ENCODE measurements at regions not wholly inside any gene's neighbourhood (a gene's known extent, or its start where the extent isn't known, plus 50 kb on each side); places are given as distances from the start of the nearest gene placed in this dataset.
"Not testable (repeated sequence)": the region's sequence is repeated elsewhere in the genome, so short reads cannot be mapped to it uniquely, and the experiment has no call there.

DNA sequence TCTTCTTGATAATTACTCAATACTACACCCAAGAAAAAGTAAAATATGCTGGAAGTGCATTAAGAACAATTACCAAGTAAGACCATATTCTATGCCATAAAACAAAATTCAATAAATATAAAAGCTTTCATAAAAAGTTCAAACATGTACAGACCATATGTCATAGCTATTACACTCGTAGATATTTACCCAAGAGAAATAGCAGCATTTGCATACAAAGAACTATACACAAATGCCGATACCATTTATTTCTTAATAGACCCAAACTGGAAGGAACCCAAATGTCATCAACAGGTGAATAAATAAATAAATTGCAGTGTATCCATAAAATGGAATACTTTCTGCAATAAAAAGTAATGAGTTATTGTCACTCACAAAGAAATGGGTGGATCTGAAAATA is 78.3 kb upstream of the SLC16A7 start:
- no peak for DNase-seq

DNA sequence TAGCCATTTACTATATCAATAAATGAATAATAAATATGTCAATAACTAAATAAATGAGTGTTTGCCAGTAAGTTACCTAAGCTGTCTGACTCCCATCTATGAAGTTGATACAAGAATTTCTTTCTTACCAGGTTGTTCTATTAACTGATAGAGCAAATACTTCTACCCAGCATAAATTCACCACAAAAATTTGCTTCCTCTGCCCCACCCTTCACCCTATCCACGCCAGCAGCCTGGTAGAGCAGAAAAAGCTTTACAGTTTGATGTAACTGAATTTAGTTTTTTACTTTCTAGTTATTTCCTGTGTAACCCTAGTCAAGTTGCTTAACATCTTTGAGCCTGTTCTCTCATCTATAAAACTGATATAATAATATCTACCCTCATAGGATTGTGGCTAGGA is 94.9 kb upstream of the SLC16A7 start:
- no peak for DNase-seq

DNA sequence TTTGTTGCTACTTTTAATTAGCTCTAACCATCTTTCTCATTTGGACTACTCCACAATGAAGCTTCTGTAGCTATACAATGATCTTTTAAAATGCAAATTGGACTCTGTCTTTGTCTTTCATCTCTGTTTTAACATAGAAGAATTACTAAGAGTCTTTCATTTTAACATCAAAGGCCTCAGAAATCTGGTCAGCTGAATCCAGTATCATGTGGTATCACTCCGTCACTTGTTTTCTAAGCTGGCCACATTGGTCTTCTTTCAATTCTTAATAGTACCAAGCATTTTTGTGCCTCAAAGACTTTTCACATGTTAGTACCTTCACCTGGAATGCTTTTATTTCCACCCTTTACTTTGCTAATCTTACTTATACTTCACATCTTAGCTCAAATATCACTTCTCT is 95.5 kb upstream of the SLC16A7 start:
- DNase-seq = no peak

DNA sequence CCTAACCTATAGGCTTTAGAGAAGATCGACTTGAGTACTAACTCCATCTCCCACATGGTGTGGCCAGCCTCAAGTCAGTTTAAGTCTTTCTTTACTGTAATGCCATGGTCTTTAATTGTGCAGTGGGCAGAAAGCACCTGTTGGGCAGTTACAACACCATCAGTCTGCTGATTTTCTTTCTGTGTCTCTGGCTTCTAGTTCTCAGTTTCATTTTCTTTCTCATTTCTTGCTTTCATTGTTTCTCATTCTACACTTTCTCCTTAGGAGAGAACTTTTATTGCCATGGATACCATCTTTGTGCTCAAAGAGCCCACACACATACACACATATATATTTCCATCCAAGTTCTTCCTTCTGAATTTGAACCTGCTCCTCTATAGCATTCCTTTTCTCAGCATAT is 96.1 kb upstream of the SLC16A7 start:
- DNase-seq = no peak

DNA sequence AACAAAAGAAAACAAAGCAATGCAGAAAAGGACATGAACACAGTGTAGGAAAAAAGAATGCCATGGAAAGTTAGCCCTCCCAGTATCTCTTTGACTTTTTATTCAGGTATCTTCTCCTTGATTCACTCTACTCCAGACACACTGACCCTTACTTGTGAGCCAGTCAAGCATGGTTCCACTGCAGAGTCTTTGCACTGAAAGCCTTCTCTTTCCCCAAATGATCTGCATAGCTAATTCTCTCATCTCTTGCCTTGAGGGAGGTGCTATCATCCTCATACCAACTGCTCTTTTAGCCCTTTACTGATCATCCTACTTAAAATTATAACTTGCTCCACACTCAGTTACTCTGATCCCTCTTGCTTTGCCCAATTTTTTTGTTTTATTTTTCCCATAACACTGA is 101.2 kb upstream of the SLC16A7 start:
- no peak for DNase-seq

DNA sequence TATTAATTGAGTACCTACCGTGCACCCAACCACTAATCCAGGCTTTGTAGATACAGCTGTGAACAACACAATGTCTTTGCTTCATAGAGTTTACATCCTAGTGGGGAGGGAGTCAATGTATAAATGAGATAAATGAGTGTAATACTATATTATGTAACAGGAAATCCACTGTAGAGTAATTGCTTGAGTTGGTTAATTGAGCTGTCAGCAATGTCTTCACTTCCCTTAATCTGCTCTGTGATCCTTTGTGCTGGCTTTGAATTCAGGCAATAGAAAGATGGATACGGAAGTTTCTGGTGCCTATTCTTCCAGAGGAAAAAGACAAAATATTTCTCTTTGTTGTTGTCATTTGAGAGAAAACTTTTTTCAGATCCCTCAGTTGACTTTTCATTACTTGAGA is 104.0 kb upstream of the SLC16A7 start:
- no peak for DNase-seq

DNA sequence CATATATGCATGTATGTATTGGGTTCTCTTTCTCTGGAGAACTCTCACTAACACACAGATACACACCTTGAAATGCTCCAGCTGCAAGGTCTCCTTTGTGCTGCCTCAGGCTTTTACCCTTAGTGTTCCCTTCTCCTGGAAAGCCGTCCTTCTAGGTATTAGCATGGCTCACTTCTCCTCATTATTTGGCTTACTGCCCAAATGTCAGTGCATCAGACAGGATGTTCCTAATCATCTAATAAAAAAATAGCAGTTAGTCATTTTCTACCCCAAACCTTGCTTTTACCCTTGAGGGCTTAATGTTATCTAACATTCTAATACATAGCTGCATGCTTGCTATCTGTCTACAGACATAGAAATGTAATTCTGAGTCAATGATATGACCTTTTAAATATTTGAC is 109.0 kb upstream of the SLC16A7 start:
- DNase-seq = no peak

DNA sequence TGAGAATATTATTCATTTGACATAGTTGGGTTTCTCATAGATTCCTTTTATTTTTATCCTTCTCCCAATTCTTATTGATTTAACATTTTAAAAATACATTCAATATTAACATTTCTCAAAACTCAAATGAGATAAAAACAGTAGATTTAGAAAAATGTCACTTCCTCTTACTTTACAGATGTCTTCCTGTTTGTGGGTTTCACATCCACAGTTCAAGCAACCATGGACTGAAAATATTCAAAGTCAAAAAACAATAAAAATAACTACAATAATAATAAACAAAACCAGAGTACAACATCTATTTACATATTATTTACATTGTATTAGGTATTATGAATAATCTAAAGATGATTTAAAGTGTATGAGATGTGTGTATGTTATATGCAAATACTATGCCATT is 111.3 kb upstream of the SLC16A7 start:
- DNase-seq = no peak

DNA sequence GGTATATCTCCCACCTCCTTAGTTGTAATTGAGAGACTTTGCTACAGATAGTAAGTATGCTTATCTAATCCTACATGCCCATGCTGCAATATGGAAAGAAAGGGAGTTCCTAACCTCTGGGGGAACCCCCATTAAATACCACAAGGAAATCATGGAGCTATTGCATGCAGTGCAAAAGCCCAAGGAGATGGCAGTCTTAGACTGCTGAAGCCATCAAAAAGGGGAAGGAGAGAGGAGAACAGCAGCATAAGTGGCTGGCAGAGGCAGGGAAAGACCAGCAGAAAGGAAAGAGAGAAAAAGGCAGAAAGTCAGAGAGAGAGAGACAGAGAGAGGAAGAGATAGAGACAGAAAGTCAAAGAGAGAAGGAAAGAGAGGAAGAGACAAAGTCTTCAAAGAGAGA is 121.6 kb upstream of the SLC16A7 start:
- DNase-seq = not testable (repeated sequence)

DNA sequence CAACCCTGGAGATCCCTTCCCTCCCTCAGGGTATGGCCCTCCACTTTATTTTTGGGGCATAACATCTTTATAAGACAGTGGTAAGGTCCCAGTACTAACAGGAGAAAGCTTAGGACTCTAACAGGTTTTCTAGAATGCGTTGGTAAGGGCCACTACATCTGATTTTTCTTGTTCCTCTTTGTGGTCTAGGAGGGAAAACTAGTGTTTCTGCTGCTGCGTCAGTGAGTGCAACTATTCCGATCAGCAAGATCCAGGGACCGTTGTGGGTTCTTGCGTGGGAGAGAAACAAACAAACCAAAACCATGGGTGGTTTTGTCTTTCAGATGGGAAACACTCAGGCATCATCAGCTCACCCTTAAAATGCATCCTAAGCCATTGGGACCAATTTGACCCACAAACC is 123.6 kb upstream of the SLC16A7 start:
- DNase-seq = no peak

DNA sequence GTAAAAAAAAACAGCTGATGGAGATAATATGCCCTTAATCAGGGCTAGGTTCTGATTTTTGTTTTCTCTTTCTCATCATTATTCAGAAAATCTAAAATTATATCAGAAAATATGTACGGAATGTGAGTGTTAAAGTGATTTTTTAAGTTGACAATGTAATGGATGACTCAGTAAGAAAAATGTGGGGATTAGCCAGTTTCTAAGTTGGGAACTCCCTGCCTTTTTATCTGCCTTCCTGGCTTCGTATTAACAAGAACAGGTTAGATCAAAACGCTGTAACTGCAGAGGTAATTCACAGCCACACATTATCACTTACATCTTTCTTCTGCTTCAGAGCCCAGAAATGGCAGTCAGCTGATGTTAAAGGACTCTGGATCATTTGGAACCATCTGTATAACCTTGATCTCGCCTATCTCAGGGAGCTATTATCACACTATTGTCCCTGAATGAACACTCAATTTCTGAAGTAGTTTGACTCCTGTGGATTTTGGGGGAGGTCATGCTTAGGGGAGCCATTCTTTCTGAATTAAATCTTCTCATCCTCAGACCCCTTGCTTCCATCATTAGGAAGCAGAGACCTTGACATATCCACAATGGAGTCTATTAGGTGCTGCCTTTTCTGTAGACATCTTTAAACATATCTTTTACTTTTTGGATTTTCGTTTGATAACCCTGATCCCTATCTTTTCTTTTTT is 135.7 kb upstream of the SLC16A7 start:
- DNase-seq = no peak

DNA sequence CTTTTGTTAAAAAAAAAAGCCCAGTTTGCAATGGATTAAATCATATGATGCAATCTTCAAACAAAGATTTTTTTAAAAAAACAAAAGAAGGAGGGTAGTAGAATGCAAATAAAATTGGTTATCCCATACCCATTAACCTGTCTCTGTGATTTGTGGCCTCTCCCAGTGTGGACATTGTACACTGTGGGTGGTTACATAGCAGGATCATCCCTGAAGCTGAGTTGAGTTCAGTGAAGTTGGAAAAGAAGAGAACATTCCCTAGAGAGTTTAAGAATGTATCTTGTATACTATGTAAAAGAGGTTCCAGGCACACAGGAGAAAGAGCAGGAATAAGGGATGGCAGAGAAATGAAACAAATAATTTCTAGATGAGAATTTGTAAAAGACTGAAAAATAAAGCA is 142.4 kb upstream of the SLC16A7 start:
- DNase-seq = no peak

DNA sequence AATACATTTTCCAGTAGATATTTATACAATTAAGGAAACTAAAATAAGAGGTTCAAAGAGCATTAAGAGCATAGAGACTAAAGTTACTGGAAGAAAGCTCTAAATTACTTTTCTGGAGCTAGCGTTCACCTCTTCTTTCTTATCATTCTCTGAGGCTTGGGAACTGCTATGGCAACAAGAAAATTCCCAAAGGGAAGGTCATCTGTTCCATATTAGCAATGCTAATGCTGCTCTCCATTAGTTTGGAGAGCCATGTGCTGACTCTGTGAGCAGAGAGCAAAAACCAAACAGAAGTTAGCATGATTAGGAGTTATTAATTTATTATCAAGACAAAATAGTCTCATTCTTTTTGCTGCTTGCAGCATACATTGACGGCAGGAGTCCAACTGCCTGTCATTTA is 143.1 kb upstream of the SLC16A7 start:
- DNase-seq = no peak

DNA sequence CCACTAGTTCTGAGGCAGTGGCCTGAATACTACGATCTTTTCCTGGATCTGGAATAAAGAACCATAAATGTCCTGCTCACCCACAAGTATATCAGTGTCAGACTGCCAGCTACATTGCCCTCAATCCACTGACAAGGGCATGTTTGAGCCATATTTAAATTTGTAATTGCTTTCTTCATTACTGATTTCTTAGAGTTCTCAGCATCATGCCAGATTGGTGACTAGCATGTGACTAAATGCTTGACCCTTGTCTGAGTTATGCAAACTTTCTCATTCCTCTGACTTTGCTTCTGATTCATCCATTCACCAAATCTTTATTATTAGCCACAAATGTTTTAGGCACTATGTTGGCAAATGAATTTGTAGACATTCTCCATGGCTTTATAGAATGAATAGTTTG is 143.6 kb upstream of the SLC16A7 start:
- DNase-seq = no peak

DNA sequence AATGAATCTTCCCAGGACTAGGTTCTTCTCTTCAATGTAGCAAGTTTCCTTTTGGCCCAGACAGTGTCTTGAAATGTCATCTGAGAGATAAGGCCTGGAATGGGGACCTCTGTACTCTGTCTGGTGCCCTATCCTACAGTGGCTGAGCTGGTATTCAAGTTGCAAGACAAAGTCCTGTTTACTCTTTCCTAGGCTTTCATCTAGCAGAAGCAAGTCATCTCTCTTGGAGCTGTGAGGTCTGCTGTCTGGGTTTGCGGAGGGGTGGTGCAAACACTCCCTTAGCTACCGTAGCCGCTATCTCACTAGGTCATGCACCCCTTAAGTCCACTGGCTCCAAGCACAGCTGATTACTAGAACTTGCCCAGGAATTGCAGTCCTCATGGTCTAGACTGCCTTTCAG is 149.7 kb upstream of the SLC16A7 start:
- DNase-seq = no peak

DNA sequence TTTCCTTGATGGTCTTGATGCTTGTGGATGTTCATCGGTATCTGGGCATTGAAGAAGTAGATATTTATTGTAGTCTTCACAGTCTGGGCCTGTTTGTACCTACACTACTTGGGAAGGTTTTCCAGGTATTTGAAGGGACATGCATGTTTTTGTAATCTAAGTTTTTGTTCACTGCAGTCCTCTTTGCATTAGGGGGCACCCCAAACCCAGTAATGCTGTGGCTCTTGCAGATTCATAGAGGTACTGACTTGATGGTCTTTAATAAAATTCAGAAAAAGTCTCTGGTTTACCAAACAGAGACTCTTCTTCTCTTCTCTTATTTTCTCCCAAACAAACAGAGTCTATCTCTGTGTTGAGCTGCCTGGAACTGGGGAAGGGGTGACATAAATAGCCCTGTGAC is 150.9 kb upstream of the SLC16A7 start:
- no peak for DNase-seq

DNA sequence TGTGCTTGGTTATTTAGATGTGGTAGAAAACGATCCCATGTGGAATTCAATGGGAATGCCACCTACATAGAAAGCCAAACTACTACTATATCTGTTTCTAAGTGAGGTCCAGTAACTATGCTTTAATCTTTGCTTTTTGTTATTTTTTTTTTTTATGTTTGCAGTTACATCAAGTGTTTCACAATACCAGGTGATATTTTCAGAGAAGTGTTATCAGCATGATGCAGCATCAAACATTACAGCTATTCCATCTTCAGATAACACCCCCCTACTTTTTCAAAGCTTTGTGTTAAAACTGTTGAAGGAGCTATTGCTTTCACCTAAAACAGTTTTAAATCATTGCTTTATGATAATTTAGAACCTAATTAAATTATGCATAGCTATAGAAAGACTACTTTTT is 163.8 kb upstream of the SLC16A7 start:
- no peak for DNase-seq

DNA sequence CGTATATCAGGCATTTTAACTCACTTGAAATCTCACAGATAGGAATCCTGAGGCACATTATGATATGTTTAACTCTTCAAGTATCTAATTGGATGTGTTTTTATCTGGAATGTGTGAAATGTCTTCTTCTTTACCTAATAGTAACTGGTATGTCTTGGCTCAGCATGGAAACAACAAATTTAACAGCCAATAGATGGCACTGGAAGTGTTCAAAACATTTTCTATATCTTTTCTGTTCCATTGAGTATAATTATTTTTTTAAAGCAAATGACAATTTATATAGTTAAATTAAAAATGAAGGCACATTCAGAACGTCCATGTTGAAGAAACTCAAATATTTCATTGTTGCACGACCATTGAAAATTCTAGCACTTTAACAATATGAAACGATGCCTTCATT is 164.6 kb upstream of the SLC16A7 start:
- DNase-seq = no peak

DNA sequence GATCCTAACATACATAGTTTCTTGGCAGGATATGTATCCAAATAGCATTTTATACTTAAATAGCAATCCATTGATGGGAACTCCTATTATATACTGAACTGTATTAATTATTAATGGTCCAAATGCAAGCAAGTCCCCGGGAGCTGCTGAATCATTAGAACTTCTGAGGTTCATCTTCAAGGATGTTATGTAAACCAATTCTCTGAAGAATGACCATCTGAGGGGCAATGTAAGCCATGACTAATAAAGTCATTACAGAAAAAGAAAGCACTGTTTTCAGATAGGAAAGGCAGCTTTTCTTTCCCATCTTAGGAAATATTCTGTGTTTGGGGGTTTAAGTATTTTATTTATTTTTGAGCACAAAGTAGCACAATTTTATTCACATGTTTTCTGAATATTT is 166.1 kb upstream of the SLC16A7 start:
- DNase-seq = no peak

DNA sequence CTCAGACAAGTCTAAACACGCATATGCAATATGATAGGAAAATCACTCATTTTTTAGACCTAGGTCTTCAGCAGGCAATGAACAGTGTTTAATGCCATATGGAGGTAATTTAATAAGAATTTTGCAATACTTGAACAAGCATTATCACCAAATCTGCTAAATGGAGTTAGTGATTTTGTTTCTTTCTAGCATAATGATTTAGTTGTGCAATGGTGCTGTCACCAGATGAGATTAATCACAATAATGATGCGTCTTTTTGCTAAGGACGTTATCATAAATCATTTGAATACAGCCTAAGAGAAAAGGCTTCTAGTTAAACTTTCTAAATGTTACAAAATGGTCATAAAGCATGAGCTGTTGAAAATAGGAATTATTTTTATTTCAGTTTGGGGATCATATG is 170.0 kb upstream of the SLC16A7 start:
- no peak for DNase-seq

DNA sequence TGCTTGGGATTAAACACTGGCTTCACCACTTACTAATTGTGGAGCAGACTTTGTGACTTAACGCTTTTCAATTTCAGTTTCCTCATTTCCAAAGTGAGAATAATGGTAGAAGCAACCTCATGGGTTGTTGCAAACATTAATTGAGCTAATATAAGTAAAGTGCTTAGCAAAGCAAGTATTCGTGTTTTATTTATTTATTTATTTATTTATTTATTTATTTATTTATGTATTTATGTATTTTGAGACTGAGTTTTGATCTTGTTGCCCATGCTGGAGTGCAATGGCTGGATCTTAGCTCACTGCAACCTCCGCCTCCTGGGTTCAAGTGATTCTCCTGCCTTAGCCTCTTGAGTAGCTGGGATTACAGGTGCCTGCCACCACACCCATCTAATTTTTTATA is 171.2 kb upstream of the SLC16A7 start:
- DNase-seq = not testable (repeated sequence)

DNA sequence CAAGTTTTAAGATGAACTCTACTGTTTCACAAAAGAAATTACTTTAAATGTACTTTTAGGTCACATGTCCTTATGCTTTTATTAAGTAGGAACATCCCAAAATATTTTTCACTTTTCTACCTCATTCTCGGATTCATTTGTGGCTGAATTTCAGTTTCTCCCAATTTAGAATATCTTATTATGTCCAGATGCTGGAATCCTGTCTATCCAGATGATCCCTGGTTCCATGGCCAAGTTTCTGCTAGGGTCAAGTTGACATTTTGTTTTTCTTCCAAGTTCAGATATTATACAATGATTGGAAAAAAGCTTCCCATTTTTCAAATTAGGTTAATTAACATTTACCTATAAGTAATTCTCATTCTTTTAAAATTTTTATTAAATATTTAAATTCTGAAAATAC is 181.8 kb upstream of the SLC16A7 start:
- DNase-seq = no peak

DNA sequence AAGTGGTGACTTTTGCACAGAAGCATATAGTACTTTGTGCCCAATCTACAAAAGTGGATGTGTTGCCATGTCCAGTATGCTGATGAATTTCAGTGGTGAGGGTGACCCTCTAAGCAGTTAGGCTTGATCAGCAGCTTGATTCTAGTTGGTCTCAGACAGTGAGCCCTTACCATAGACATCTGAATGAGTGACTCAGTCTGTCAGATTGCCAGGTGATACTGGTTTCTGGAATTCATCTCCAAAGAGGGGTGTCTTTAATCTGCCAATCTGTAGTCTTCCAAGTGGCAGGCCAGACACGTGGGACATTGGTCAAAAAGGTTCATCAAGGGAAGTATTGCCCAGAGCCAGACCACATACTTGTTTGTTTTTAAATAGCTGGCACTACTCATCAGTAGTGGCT is 187.4 kb upstream of the SLC16A7 start:
- DNase-seq = no peak

DNA sequence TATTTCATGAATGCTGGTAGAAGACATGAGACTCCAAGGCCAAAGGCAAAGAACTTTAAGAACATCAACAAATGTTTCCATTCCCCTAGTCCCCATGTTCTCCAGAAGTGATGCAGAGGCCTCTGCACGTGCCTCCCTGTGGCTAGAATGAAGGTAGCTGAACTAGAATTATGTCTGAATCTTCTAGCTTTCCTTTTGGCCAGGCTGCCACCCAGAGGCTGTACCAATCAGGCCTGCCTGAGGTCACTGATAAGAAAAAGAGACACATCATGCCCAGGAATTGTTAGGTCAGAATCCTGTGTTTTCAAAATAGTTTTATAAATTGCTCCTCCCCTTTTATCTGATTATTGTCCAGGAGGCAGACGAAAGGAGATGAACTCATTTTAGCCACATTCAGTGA is 188.0 kb upstream of the SLC16A7 start:
- DNase-seq = no peak

DNA sequence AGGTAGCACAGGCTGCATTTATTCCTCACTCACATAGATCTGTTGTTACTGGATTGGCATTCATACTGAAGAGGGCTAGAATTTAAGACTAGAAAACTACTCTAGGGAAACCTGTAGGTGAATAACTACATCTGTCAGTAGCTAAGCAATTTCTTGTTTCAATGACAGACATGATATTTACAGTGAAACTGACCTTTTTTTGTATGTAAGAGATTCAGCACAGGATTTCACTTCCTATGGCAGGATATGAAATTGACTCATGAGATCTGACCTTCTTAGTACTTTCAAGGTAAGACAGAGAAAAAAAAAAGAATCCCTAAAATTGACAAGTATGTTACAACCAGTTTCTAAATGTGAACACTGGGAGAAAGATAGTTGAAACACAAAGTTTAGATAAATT is 189.8 kb upstream of the SLC16A7 start:
- DNase-seq = no peak

DNA sequence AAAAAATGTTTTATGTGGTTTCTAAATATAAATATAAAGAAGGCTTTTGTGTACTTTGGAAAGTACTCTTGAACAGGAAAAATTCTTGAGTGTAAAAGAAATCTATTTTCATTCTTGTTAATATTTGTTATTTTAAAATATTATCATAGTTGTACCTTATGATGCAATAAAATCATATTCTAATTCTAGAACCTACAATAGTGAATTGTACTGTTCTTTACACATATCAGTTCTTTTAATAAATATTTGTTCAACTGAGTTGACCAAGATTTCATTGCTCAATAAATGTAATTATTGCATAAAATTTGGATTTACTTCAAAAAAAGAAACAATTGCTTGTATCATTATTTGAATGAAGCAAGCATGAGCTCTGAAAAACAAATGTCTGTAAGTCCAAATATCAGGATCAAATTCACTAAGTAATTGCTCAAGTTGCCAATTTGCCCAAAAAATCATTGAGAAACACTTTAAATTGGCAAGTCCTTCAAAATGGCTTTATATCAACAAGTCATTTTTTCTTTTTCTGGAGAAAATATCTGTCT is 191.6 kb upstream of the SLC16A7 start:
- DNase-seq = no peak
